ENCODE measurements at regions not wholly inside any gene's neighbourhood (a gene's known extent, or its start where the extent isn't known, plus 50 kb on each side); places are given as distances from the start of the nearest gene placed in this dataset.

DNA sequence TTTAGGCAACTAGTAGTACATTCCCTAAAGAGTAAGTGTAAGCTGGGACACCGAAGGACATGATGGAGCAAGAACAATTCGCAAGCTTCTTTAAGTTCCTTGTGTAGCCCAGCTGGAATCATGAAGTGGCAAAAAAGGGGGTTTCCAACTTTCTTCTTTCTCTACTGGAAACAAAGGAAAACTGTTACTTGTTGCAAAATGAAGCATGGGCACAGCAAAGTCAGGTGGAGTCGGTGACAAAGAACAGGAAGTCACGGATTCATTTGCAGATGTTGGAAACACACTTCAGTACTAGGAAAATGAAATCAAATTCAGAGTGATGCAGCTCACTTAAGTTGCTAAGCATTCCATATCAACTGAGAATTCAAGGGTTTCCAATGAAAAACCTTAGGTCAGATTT is 706.9 kb upstream of the STXBP6 start:
- DNase-seq (ENCODE audit: low spot score), result no peak

DNA sequence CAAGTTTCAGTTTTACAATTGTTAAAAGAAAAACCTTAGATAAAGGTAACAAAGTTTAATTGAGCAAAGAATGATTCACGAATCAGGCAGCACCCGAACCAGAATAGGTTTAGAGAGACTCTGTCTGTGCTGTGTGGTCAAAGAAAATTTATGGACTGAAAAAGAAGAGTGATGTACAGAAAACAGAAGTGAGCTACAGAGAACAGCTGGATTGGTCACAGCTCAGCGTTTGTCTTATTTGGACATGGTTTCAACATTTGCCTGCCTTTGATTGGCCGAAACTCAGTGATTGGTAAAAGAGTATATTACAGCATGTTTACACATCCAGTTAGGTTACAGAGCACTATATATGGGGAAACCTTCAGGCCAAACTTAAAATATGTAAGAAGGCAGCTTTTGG is 703.2 kb upstream of the STXBP6 start:
- no peak for DNase-seq (ENCODE audit: low spot score)

DNA sequence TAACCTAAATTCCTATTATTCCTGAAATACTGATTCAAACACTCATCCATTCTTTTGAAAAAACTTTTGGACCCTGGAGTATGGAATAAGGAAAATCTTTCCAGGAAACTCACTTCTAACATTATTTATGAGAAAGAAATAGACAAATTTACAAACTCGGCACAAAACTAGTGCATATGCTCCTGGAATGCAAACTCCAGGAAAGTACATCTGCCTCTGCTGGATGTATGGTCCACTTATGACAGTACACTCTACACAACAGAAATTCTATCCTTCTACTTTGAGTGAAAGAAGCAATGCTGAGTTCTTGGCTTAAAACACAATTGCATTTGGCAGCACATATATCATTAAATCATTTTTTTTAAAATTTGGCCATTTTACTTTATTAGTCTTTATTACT is 700.5 kb upstream of the STXBP6 start:
- no peak for DNase-seq (ENCODE audit: low spot score)

Data from cerebellar cortex (tissue), 1 donor.